A673 (cell line): ENCODE measurements at regions not wholly inside any gene's neighbourhood (a gene's known extent, or its start where the extent isn't known, plus 50 kb on each side); places are given as distances from the start of the nearest gene placed in this dataset.

Source experiments
- EZH2 ChIP-seq: fragments of 200-600 bp; sonication (generic); IDR thresholded peaks from 2 replicates; pipeline ENCODE4 v1.6.1; 2017; ENCODE audit warnings: borderline replicate concordance, low read depth, mild to moderate bottlenecking, mixed read lengths, antibody characterized with exemption, low read length; ENCODE audit not compliant: poor library complexity, severe bottlenecking
- TF ChIP-seq, protein P1 (sequence below): fragments of 300-800, 200-600 bp; sonication (generic); conservative IDR thresholded peaks from 2 replicates; pipeline ENCODE4 v1.5.1; 2017; ENCODE audit warnings: low read depth, mild to moderate bottlenecking, antibody characterized with exemption, low read length, moderate library complexity, mixed read lengths

DNA sequence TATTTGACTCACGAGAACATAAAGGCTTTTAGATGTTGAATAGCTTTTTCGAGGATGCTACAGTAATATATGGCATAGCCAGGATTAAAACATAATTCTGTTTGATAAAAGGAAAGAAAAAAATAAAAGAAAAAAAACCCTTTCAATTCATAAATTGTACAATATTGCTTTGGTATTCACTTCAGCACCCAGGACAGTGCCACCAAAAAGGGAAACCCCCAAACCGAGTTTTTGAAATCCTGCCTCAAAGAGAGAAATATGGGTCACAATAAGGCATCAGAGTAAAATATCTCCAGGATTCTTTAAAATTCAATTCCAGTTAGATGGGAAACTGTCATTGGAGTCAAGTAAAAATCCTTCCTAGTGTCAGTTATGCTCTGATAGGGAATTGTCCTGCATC is 551.2 kb upstream of the SEL1L start:
- TF ChIP-seq, protein P1, sequence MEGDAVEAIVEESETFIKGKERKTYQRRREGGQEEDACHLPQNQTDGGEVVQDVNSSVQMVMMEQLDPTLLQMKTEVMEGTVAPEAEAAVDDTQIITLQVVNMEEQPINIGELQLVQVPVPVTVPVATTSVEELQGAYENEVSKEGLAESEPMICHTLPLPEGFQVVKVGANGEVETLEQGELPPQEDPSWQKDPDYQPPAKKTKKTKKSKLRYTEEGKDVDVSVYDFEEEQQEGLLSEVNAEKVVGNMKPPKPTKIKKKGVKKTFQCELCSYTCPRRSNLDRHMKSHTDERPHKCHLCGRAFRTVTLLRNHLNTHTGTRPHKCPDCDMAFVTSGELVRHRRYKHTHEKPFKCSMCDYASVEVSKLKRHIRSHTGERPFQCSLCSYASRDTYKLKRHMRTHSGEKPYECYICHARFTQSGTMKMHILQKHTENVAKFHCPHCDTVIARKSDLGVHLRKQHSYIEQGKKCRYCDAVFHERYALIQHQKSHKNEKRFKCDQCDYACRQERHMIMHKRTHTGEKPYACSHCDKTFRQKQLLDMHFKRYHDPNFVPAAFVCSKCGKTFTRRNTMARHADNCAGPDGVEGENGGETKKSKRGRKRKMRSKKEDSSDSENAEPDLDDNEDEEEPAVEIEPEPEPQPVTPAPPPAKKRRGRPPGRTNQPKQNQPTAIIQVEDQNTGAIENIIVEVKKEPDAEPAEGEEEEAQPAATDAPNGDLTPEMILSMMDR = no peak
- no peak for TF ChIP-seq EZH2
